CD4-positive, alpha-beta T cell treated with Interleukin-1 beta for 1 hour (primary cell): ENCODE measurements at regions not wholly inside any gene's neighbourhood (a gene's known extent, or its start where the extent isn't known, plus 50 kb on each side); places are given as distances from the start of the nearest gene placed in this dataset.
"Not testable (repeated sequence)": the region's sequence is repeated elsewhere in the genome, so short reads cannot be mapped to it uniquely, and the experiment has no call there.

Source experiments
- DNase-seq, 2 donors: peaks; one replicate each; pipeline ENCODE4 v3.0.0-alpha.2; 2020 to 2022

DNA sequence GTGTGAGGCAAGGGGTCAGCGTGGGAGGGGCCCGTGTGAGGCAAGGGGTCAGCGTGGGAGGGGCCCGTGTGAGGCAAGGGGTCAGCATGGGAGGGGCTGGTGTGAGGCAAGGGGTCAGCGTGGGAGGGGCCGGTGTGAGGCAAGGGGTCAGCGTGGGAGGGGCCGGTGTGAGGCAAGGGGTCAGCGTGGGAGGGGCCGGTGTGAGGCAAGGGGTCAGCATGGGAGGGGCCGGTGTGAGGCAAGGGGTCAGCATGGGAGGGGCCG lies 119.2 kb downstream of the SEPTIN14 start:
- DNase-seq: not testable (repeated sequence)

DNA sequence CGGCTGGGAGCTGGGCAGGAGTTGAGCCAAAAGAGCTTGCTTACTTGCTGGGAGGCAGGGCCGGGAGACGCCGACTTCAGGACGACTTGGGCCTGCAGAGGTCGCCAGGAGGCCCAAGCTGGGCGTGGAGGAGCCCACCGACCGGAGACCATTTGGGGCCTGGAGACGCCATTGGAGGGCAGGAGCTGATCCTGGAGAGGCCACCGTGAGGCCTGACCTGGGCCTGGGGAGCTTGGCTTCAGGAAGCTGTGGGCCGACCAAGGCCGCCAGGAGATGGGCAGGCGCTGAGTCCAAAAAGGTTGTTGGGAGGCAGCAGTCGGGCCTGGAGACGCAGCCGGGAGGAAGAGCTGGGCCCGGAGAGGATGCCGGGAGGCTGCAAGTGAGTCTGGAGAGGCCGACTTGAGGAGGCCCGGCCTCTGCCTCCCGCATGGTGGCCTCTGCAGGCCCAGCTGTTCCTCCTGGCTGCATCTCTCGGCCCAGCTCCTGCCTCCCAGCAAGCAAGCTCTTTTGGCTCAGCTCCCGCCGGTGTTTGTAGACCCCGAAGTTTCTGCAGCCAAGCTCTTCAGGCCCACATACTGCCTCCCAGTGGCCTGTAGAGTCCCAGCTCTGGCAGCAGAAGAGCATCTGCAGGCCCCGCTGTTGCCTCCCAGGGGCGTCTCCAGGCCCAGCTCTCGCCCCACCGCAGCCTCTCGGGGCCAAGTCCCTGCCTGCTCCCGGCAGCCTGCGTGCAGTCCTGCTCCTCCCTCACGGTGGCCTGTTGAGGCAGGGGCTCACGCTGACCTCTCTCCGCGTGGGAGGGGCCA lies 119.7 kb downstream of the SEPTIN14 start:
- DNase-seq: not testable (repeated sequence)

DNA sequence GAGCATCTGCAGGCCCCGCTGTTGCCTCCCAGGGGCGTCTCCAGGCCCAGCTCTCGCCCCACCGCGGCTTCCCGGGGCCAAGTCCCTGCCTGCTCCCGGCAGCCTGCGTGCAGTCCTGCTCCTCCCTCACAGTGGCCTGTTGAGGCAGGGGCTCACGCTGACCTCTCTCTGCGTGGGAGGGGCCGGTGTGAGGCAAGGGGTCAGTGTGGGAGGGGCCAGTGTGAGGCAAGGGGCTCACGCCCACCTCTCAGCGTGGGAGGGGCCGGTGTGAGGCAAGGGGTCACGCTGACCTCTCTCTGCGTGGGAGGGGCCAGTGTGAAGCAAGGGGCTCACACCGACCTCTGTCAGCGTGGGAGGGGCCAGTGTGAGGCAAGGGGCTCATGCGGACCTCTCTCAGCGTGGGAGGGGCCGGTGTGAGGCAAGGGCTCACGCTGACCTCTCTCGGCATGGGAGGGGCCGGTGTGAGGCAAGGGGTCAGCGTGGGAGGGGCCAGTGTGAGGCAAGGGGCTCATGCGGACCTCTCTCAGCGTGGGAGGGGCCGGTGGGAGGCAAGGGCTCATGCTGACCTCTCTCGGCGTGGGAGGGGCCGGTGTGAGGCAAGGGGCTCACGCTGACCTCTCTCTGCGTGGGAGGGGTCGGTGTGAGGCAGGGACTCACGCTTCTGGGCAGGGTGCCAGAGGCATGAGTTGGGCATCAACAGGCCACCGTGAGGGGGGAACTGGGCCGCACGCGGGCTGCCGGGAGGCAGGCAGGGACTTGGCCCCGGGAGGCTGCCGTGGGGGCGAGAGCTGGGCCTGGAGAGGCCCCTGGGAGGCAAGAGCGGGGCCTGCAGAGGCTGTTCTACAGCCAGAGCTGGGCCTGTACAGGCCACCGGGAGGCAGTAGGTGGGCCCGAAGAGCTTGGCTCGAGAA lies 120.6 kb downstream of the SEPTIN14 start:
- DNase-seq: not testable (repeated sequence)

DNA sequence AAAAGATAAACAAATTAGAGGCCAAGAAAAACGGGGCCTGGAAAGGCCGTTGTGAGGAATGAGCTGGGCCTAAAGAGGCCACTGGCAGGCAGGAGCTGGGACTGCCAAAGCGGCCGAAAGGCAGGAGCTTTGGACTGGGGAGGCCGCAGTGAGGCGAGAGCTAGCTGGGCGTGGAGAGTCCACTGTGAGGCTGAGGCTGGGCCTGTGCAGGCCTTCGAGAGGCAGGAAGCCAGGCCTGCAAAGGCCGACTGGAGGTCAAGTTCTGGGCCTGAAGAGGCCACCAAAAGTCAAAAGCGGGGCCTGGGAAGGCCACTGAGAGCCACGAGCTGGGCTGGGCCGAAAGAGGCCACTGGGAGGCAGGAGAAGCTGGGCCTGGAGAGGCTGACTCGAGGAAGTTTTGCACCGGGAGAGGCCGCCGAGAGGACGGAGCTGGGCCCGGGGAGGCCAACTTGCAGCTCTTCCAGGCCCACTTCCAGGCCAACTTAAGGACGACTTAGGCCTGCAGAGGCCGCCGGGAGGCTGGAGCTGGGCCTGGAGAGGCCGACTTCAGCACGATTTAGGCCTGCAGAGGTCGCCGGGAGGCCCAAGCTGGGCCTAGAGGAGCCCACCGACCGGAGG lies 121.8 kb downstream of the SEPTIN14 start:
- DNase-seq: not testable (repeated sequence)

DNA sequence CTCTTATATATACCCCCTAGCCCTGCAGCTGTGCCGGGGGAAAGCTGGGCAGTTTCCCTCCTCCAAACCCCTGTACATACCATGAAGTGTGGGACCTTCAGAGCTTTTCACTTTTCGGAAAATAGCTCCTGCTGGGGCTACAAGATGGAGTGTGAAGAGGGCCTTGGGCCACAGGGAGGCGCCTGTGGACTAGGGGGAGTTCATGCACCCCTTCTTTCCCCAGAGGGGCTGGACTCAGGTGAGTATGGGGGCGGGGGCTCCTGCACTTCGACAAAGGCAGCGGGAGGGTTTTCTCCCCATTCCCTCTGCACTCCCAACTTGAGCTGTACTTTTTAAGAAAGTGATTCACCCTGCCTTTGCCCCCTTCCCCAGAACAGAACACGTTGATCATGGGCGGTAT lies 122.5 kb downstream of the SEPTIN14 start:
- not testable (repeated sequence) for DNase-seq

DNA sequence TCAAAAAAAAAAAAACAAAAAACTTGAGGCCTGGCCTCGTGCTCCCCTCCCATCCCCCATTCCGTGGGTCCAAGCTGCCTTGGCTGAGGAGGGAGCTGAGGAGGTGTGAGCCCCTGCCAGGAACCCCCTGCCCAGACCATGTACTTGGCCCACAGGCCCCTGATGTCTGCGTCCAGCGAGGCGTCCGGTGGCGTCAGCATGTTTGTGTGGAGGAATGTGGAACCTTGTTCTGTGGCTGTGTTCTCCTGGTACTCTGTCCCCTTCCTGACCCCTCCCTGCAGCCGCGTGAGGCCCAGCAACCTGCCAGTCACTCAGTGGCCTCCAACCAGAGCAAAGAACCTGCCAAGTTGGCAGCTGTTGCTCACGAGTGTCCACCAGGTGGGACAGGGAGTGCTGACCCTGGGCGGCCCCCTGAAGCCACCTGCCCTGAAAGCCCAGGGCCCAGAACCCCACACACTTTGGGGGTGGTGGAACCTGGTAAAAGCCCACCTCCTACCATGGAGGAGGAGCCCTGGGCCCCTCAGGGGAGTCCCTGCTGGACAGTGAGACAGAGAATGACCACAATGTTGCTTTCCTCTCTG lies 125.8 kb downstream of the SEPTIN14 start:
- not testable (repeated sequence) for DNase-seq

DNA sequence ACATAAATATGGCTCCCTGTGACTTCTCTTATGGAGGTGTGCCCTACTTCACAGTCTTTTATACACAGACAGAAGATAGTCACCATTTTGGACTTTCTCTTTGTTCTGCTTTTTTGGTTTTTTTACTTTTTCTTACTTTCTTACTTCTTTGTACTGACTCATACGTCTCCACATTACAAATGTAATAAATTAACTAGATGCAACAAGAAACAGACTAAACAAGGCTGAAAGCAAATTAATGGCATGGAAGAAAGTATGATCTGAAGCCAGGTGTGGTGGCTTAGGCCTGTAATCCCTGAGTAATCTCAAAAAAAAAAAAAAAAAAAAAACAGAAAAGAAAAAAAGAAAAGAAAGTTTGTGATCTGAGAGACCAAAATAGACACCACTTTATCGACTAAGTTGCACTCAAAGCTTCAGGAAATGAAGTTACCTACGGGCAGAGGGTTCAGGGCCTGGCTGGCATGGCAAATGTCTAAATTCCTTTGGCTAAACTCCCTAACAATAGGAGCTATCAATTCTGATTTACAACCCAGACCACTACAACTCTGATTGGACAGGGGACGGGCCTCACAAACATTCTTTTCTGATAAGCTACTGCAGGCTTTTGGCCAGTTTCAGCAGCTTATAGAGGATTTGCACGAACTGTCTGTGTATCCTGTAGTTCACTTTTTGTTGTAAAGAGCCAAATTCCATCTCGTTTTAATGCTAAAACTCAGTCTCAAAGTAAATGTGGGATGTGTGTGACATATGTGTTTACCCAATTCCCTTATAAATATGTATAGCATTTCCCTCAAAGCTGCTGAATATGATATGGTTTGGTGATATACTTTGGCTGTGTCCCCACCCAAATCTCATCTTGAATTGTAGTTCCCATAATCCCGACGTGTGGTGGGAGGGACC lies 129.1 kb downstream of the SEPTIN14 start:
- no peak for DNase-seq

DNA sequence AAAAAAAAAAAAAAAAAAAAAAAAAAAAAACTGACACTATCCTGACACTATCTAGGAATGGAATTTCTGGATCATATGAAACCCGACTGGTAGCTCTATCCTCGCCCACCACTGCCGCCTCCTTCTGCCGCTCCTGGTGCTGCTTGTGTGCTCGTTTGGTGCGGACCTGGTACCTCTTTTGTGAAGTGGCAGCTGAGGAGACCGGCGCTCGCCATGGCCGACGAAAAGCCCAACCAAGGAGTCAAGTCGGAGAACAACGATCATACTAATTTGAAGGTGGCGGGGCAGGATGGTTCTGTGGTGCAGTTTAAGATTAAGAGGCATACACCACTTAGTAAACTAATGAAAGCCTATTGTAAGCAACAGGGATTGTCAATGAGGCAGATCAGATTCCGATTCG lies 130.6 kb downstream of the SEPTIN14 start:
- no peak for DNase-seq

DNA sequence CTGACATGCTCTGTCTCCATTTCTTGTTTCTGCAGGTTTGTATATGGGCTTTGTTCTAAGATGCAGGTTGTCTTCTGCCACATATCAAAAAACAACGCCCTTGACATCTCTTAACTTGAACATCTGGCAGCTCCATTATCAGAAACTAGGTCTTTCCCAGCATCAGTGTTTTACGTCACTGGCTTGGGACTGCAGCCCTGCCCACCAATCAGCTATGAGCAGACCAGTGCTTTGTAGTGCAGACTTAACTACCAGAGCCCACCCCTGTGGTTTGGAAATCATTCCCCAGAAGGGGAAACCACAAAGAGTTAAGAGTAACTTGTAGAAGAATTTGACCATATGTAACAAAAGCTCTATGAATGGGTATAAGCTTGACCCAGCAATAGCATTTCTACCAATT lies 132.4 kb downstream of the SEPTIN14 start:
- DNase-seq: no peak

DNA sequence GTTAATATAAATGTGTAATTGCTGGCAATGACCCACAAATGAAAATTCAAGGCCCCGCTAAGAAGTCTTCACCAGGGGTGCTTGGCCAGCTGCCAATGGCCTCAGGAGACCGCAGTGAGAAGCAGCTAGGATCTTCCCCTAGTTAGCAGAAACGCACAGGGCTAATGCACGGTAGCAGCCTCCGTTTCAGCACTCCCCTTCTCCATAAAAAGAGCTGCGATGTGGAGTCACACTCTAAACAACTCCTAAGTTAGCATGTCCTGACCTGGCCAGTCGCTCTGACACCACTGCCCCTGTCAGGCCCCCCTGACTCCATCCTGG lies 139.0 kb downstream of the SEPTIN14 start:
- no peak for DNase-seq

DNA sequence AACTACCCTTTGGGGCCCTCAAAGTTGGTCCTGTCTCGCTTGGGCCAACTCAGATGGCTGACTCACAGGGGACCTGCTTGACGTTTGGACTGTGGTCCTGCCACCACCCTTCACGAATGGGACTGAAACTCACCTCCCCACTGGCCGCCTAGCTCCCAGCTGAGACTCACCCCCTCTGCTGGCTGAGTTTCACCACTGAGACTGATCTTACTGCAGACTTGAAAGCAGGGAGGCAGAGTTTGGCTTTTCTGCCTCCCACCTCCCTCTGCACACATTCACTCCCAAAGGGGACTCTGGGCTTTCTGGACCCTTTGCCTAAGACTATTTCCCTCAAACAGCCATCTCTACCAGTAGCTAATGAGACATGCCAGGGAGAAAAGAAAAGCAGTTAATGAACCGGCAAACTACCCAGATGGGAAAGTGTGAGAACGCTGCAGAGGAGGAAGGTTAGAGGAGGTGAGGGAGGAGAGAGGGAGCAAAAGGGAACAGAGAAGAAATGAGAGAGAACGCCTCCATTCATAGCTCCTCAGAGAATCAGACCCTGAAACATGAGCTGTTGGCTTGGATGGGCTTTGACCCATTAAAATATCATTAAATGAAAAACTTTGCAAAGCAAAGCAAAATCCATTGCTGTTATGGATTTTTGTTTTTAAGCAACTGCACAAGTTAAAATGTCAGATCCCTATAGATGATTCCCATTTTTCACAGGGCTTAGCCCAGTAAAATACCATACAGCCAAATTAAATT lies 139.5 kb downstream of the SEPTIN14 start:
- DNase-seq: not testable (repeated sequence)

DNA sequence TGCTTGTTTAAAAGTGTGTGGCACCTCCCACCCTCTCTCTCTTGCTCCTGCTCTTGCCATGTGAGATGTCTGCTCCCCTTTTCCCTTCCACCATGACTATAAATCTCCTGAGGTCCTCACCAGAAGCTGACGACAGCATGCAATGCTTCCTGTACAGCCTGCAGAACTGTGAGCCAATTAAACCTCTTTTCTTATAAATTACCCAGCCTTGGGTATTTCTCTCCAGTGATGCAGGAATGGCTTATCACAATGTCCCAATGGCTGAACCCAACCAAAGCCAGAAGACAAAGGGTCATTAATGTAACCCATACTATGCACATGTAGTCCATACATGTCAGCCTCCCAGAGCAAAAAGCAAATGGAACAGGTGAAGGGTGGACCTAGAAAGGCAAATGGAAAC lies 141.5 kb downstream of the SEPTIN14 start:
- DNase-seq: not testable (repeated sequence)

DNA sequence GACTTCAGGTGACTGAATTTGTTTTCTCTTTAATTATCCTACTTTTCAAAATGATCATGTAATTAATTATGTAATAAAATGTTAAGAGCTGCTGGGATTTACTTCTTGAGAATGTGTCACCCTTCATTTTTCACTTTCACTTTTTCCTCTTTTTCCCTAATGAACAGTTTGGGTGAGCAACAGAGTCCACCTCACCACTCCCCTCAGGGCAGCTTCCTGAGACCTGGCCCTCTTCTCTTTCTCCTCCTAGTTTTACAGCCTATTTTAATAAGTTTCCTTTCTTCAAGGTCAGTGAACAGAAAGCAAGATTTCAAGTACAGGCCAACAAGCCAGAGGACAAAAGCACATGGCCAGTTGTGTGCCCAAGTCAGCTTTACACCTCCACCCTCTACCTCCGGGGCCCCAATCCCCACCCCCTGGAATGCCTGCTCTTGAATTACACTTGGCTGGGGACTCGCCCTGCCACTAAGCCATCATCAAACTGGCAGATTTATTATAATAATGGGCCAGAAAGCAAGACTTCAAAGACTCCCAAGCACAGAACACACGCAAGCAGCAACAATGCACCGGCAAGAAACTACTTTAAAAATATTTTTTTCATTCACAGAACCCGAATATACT lies 143.1 kb upstream of the VOPP1 start:
- not testable (repeated sequence) for DNase-seq

DNA sequence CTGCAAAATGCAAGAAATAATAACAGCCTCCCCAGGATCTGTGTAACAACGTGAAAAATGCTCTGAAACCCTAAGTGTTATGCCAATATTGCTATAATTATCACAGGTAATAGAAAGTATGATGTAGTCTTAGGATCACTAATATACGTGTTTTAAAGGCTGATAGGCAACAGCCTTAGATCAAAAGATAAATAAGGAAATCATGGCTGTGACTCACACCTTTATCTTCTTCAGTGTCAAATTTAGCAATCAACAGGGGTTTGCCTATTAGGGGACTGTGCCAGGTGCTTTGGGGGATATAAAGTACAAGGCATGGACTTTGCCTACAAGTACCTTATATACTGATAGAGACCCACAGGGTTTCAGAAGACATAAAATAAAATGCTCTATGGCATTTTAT lies 142.1 kb upstream of the VOPP1 start:
- DNase-seq: not testable (repeated sequence)

DNA sequence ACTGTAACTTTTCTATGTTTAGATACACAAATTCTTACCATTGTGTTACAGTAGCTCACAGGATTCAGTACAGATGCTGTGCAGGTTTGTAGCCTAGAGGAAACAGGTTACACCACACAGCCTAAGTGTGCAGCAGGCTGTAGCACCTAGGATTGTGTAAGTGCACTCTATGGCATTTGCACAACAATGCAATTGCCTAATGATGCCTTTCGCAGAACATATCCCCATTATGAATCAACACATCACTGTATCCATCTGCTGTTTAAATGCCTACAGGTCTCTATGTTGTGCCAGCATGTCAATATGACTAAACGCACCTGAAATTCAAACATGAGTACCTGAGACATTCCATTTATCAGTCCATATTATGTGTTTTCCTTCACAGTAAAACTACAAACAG lies 138.0 kb upstream of the VOPP1 start:
- not testable (repeated sequence) for DNase-seq

DNA sequence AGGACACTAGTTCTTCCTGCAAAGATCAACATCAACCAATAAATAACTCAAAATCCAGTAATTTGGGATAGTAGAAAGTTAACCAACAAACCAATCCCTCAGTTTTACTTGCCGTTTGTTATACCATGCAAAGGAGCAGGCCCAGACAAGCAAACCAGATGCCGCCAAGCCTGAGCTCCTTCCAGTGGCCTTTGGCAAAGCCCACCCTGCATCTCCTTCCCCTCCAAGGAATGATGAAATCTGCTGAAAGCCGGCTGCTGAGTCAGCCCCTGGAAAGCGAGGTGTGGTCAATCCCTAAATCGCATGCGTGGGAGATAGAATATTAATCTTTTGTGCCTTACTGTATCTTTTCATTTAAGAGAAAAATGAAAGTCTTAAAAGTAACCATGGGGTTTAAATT lies 135.7 kb upstream of the VOPP1 start:
- DNase-seq: not testable (repeated sequence)

DNA sequence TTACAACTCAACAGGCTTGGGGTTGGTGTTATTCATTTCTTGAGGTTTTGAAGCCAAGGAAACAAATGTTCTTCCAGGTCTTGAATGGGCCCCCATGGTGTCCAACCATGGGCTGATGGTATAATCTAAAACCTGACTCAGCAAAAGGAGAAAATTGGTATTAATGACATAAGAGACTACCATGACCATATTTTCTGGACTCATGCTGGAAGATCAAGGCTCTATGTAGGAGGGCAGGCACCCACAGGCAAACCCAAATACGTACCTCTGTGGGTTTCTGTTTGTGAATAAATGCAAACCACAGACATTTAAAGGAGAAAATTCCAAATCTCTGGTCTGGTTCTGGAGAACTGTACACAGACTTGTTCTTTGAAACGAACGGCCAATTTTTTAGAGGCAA lies 135.1 kb upstream of the VOPP1 start:
- DNase-seq: not testable (repeated sequence)

DNA sequence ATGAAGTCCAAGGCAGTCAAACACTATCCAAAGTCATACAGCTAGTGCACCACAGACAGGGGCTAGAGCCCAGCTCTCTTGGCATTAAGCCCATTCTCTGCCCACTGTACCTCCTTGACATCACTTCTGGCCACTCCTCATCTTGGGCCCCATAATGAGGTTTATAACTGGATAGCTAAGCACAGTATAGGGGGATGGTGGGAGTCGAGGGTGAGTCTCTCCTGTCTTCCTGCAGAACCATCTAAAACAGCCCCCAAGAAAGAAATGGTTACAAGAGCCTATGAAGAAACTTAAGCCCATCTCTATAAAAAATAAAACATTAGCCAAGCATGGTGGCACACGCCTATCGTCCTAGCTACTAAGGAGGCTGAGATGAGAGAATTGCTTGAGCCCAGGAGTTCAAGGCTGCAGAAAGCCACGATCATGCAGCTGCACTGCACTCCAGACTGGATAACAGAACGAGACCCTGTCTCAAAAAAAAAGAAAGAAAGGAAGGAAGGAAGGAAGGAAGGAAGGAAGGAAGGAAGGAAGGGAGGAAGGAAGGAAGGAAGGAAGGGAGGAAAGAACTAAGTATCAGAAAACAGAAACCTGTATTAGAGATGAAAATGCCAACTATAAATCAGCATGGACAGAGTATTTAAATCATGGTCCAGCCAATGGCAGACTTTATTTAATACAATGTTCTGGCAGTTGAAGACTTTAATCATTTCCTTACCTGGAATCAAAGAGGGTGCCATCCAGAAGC lies 134.3 kb upstream of the VOPP1 start:
- not testable (repeated sequence) for DNase-seq

DNA sequence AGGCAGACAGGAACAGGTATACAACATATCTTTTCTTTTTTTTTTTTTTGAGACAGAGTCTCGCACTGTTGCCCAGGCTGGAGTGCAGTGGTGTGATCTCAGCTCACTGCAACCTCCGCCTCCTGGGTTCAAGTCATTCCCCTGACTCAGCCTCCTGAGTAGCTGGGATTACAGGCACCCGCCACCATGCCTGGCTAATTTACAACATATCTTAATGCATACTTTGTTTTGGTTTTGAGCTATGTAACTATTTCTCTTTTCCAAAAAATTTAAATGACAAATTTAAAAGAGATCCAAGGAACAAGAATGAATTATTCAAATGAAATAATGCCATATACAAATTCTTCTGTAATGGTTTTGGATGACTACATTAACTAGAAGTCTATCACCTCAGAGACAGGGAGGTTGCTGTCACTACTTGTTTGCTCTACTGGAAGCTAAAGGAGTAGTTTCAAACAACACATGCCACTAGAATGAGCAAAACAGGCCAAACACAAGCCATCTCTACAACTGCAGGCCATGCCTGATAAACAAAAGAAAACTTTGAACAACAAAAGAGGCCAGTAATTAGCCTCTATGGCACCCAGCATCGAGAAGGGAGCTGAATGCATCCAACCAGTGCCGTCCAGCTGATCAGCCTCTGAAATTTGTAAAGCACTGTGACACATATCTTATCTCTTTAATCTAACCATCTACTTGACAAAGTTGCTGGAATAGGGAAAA lies 133.6 kb upstream of the VOPP1 start:
- DNase-seq: not testable (repeated sequence)

DNA sequence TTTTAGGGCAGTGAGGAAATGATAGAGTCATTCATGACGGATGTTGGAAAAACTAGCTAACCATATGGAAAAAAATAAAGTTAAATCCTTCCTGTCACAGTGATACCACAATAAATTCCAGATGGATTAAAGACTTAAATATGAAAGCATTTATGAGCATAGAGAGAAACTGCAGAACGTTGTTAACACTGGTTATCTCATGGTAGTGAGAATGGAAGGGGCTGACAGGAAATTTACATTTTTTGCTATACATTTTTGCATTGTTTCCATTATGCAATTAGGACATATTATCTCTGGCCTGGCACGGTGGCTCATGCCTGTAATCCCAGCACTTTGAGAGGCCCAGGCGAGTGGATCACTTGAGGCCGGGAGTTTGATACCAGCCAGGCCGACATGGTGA lies 130.5 kb upstream of the VOPP1 start:
- not testable (repeated sequence) for DNase-seq
